Tibial artery (tissue), 4 donors: ENCODE measurements at regions not wholly inside any gene's neighbourhood (a gene's known extent, or its start where the extent isn't known, plus 50 kb on each side); places are given as distances from the start of the nearest gene placed in this dataset.

Experiments used
- DNase-seq, 2 donors: peaks; one replicate each; pipeline ENCODE4 v3.0.0-alpha.2; 2019
- H3K27ac ChIP-seq, 2 donors: fragments of 200-600 bp; sonication (generic) in 1 of 2; 1 replicate in 1 of 2; 2 replicates in 1 of 2; pipeline ENCODE4 v1.5.1; 2018 to 2019; ENCODE audit warnings: mild to moderate bottlenecking in 1 of 2
- H3K27me3 ChIP-seq, 2 donors: fragments of 200-600 bp; sonication (generic) in 1 of 2; one replicate each; pipeline versions ENCODE4 v1.5.1 to v1.6.0; 2016 to 2019
- H3K36me3 ChIP-seq, 3 donors: fragments of 200-600 bp; sonication (generic) in 2 of 3; one replicate each; pipeline ENCODE4 v1.5.1; 2016 to 2019; ENCODE audit warnings: mild to moderate bottlenecking in 2 of 3
- H3K4me1 ChIP-seq, 4 donors: fragments of 200-600 bp; sonication (generic) in 2 of 4; 1 replicate in 3 of 4; 2 replicates in 1 of 4; pipeline ENCODE4 v1.5.1; 2016 to 2019
- H3K4me3 ChIP-seq, 2 donors: fragments of 200-600 bp; sonication (generic) in 1 of 2; 1 replicate in 1 of 2; 2 replicates in 1 of 2; pipeline ENCODE4 v1.5.1; 2018 to 2019; ENCODE audit warnings: mild to moderate bottlenecking in 2 of 2
- H3K9me3 ChIP-seq, 3 donors: fragments of 200-600 bp; sonication (generic) in 1 of 3; one replicate each; pipeline ENCODE4 v1.5.1; 2016 to 2019
- CTCF ChIP-seq, 2 experiments: fragments of 200-600 bp in 1 of 2; fragments of 450-650 bp in 1 of 2; IDR thresholded peaks; one replicate each; pipeline ENCODE4 v1.5.1; 2017 to 2019; ENCODE audit warnings: antibody characterized with exemption in 2 of 2, mild to moderate bottlenecking in 1 of 2, moderate library complexity in 1 of 2
- intact Hi-C: fragments of 100-400 bp; cut with DNase I; formaldehyde crosslinking; loops from one replicate; pipeline ENCODE4 v1.15.0; 2023; ENCODE audit warnings: low total_unique reads

- Histone ChIP-seq H3K4me1 (no peaks in the 10 kb centered on the region), H3K27ac (no peak overlapping the region), H3K36me3 (no peaks in the 10 kb centered on the region), H3K9me3 (no peaks in the 10 kb centered on the region), H3K27me3 (no peaks in the 10 kb centered on the region), H3K4me3 (no peak overlapping the region)
- no peak for TF ChIP-seq CTCF (IDR thresholded peaks at IDR 0.05)
- no peak for DNase-seq
- intact Hi-C loops = no loop called here
Measured at GRCh38 chr12:127570387-127570786, 696.6 kb upstream of the TMEM132C start.

- Histone ChIP-seq H3K4me3 (peak overlapping the region in 1 of 2 donors; percentile 1), H3K27ac (no peak overlapping the region), H3K27me3 (no peaks in the 10 kb centered on the region), H3K36me3 (no peaks in the 10 kb centered on the region), H3K4me1 (no peaks in the 10 kb centered on the region), H3K9me3 (no peaks in the 10 kb centered on the region)
- intact Hi-C loops = no loop called here
- TF ChIP-seq CTCF (IDR thresholded peaks at IDR 0.05) = no peak
- DNase-seq = no peak
Measured at GRCh38 chr12:127570793-127571360, 696.1 kb upstream of the TMEM132C start.

GRCh38 chr12:127571578-127571977, 695.4 kb upstream of the TMEM132C start:
- intact Hi-C loops = no loop called here
- Histone ChIP-seq H3K27me3 (no peaks in the 10 kb centered on the region), H3K4me3 (no peak overlapping the region), H3K4me1 (no peaks in the 10 kb centered on the region), H3K36me3 (no peaks in the 10 kb centered on the region), H3K27ac (no peak overlapping the region), H3K9me3 (no peaks in the 10 kb centered on the region)
- TF ChIP-seq CTCF (IDR thresholded peaks at IDR 0.05) = no peak
- DNase-seq = no peak

GRCh38 chr12:127579446-127579845, 687.5 kb upstream of the TMEM132C start:
- no peak for DNase-seq
- Histone ChIP-seq H3K9me3 (no peaks in the 10 kb centered on the region), H3K27ac (no peak overlapping the region), H3K36me3 (no peaks in the 10 kb centered on the region), H3K27me3 (no peaks in the 10 kb centered on the region), H3K4me3 (no peak overlapping the region), H3K4me1 (no peaks in the 10 kb centered on the region)
- intact Hi-C loops = no loop called here
- TF ChIP-seq CTCF (IDR thresholded peaks at IDR 0.05) = no peak

- Histone ChIP-seq H3K27ac (no peak overlapping the region), H3K27me3 (no peaks in the 10 kb centered on the region), H3K36me3 (no peaks in the 10 kb centered on the region), H3K4me3 (no peak overlapping the region), H3K9me3 (no peaks in the 10 kb centered on the region), H3K4me1 (no peaks in the 10 kb centered on the region)
- no peak for DNase-seq
- no peak for TF ChIP-seq CTCF (IDR thresholded peaks at IDR 0.05)
- intact Hi-C loops = no loop called here
Measured at GRCh38 chr12:127582074-127582473, 684.9 kb upstream of the TMEM132C start.

GRCh38 chr12:127583041-127583440, 683.9 kb upstream of the TMEM132C start:
- TF ChIP-seq CTCF (IDR thresholded peaks at IDR 0.05) = no peak
- H3K9me3 ChIP-seq = no peaks in the 10 kb centered on the region
- H3K4me1 ChIP-seq = peaks cover 0 to 6% (median 0%) of the 10 kb centered on the region in 4 donors
- no peak overlapping the region for H3K4me3 ChIP-seq
- H3K27me3 ChIP-seq = no peaks in the 10 kb centered on the region
- DNase-seq = no peak
- no peak overlapping the region for H3K27ac ChIP-seq
- intact Hi-C loops = no loop called here
- H3K36me3 ChIP-seq = no peaks in the 10 kb centered on the region
